HG03175 (cell line): ENCODE measurements at regions not wholly inside any gene's neighbourhood (a gene's known extent, or its start where the extent isn't known, plus 50 kb on each side); places are given as distances from the start of the nearest gene placed in this dataset.
A peak's percentile ranks its signal among the peaks of the same experiment; 100 is the strongest.

Experiments used
- ATAC-seq: cut with Tn5 transposase; IDR thresholded peaks from one replicate; pipeline ENCODE4 v1.9.1; 2021; ENCODE audit warnings: mild to moderate bottlenecking, moderate library complexity; ENCODE audit not compliant: unreplicated experiment

- no peak for ATAC-seq
Observed at GRCh38 chr16:86986809-86987487, 330.2 kb downstream of the C16orf95 start.

GRCh38 chr16:86987746-86988670, 329.2 kb downstream of the C16orf95 start:
- no peak for ATAC-seq

GRCh38 chr16:86988920-86989696, 328.1 kb downstream of the C16orf95 start:
- no peak for ATAC-seq

GRCh38 chr16:86990451-86990850, 326.7 kb downstream of the C16orf95 start:
- peak; percentile 52 for ATAC-seq

- no peak for ATAC-seq
Observed at GRCh38 chr16:86991679-86992078, 325.5 kb downstream of the C16orf95 start.

GRCh38 chr16:86992587-86992986, 324.6 kb downstream of the C16orf95 start:
- no peak for ATAC-seq

- no peak for ATAC-seq
Observed at GRCh38 chr16:86993426-86994110, 323.6 kb downstream of the C16orf95 start.

- ATAC-seq, result no peak
Observed at GRCh38 chr16:86994215-86994614, 323.0 kb downstream of the C16orf95 start.

DNA sequence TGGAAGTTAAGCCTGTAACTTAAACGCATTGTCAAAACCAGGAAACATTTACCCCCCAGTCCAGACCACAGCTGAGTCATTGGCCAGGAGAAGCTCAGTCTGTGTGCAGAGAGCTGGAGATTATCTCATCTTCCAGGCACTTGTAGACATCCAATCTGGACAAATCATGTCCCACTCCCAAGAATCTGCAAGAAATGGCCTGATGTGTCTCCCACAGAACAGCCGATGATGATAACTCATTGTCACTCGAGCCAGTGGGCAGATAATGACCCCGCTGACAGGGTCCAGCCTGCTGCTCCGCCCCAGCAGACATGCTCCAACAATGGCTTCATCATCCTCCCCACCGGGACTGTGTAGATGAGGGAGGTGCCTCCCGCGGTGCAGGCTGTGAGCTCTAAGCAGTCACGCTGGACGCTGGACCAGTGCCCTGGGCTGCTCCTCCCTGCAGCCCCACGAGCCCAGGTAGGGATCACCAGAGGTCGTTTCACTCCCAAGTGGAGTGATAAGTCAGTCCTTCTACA, 322.5 kb downstream of the C16orf95 start:
- no peak for ATAC-seq

- no peak for ATAC-seq
Observed at GRCh38 chr16:86995456-86995855, 321.7 kb downstream of the C16orf95 start.

- no peak for ATAC-seq
Observed at GRCh38 chr16:86996081-86996480, 321.1 kb downstream of the C16orf95 start.

GRCh38 chr16:86997058-86997457, 320.1 kb downstream of the C16orf95 start:
- ATAC-seq, result no peak

GRCh38 chr16:86998196-86999001, 318.8 kb downstream of the C16orf95 start:
- ATAC-seq, result no peak

GRCh38 chr16:87000001-87000400, 317.2 kb downstream of the C16orf95 start:
- peak; percentile 73 for ATAC-seq

DNA sequence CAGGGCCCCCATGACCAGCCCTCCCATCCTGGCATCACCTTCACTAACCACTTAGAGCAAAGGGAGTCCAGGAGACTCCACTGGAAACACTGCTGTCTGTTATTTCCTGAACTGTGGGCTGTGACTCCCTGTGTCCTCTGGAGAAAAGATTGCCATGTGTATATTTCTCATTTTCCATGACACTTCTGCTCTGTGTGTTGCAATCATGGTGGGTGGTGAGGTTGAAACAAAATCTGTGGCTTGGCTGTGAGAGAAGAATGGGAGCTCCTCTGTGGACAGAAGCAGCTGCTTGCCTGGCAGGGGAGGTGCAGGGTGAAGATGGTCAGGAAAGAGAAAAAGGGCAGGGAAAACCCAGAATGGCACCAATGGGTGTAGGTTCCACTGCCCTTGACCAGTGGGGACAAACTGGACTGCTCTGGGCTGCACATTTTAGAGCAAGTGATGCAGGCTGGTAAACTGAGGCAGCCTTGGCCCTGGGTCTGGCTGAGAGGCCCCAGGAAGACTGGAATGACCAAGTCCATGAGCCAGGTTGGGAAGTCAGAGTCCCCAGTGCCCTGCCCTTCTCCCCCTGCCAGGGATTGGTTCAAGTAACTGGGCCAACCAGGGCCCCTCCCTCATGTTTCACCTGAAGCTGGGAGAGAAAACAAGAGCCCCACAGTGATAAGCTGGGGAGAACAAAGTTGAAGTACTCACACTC, 314.3 kb downstream of the C16orf95 start:
- ATAC-seq, result no peak

- ATAC-seq, result no peak
Observed at GRCh38 chr16:87003414-87003755, 313.8 kb downstream of the C16orf95 start.

DNA sequence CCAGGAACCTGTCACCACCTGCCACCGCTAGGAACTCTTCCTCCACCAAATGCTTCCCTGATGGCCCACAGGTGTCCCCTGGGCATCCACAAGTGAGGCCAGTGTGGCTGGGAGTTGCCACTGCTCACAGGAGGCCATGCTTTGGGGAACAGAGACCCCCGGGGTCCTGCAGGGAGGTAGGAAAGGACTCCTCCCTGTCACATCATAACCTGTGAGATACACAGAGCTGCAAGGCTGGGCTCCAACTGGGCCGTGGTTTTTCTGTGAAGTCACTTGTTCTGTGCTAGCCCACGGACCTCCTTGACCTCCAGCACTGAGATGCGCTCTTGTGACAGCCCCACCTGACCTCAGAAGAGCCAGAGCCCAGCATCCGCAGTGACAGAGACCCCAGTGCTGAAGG, 311.2 kb downstream of the C16orf95 start:
- ATAC-seq, result no peak

DNA sequence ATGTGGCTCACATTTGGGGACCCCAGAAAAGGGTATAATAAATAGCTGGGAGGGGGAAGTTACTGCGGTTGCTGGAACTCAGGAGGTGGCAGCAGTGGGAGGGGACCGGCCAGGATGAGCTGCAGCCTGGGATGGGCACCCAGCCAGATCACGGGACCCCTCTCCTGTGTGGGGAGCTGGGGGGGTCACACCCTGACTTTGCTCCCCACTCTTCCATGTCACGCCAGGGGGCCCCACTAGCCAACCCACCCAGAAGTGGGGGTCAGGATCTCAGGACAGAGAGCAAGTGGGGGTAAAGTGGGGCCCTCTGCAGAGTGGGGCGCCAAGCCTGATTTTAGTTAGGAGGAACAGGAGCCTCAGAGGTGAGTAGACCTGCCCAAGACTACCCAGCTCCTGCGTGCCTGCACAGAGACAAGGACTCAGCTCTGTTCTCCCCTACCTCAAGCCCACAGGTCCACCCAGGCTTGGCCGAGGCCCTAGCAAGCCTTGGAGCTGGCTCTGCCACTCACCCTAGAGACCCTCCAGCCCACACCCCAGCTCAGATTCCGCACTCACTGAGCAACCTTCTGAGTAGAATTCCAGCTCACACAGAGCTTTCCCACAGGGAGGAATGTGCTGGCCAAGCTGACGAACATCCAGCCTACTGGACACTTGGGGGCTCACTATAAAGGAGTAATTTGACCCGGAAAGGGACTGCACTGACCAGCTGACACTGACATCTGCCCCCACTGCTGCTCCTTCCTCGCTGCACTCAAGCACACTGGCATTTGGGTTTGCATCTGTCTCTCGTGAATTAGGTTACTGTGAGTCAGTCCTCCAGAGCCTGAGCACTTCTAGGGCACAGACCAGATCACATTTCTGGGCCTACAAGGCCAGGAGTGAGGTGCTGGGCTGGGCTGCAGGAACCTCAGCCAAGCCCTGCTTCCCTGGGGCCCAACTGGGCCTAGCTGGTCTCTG, 310.1 kb downstream of the C16orf95 start:
- no peak for ATAC-seq
